Fibroblast of mammary gland (primary cell): ENCODE measurements at regions not wholly inside any gene's neighbourhood (a gene's known extent, or its start where the extent isn't known, plus 50 kb on each side); places are given as distances from the start of the nearest gene placed in this dataset.
A peak's percentile ranks its signal among the peaks of the same experiment; 100 is the strongest.

Source experiments
- DNase-seq: peaks from one replicate; pipeline ENCODE4 v3.0.0-alpha.2; 2010; ENCODE audit warnings: low read depth
- H3K4me3 ChIP-seq: 2 replicates; pipeline ENCODE4 v1.5.1; 2011; ENCODE audit warnings: low read depth, mild to moderate bottlenecking, low read length, moderate library complexity; ENCODE audit not compliant: control insufficient read depth
- TF ChIP-seq, protein P1 (sequence below): conservative IDR thresholded peaks from 2 replicates; pipeline ENCODE4 v1.5.1; 2011; ENCODE audit warnings: low read depth, low read length, inconsistent platforms; ENCODE audit not compliant: control insufficient read depth, insufficient read depth

DNA sequence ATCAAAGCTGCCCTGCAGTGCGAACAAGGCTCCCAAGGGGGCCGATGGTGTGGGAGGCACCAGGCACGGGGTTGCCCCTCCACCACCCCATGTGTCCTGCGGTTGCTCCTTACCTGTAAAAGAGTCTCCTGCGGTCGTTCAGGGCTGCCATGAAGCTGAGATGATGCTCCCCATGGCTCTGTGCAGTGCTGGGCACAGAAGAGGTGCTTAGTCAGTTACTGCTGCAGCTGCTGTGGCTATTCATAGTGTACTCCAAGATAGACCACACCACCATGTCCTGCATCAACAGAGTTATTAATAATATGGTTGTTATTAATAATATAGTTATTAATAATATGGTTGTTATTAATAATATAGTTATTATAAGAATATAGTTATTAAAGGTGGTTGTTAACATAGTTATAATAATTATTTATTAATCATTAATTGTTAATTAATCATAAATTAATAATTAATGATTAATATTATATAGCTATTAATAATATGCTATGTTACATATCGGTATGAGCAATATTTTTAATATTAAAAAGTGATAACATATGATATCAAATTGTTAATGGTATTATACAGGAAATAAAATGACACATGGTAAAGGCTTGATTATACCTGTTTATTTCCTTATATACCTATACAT is 97.0 kb upstream of the PFKP start:
- DNase-seq: no peak
- TF ChIP-seq, protein P1, sequence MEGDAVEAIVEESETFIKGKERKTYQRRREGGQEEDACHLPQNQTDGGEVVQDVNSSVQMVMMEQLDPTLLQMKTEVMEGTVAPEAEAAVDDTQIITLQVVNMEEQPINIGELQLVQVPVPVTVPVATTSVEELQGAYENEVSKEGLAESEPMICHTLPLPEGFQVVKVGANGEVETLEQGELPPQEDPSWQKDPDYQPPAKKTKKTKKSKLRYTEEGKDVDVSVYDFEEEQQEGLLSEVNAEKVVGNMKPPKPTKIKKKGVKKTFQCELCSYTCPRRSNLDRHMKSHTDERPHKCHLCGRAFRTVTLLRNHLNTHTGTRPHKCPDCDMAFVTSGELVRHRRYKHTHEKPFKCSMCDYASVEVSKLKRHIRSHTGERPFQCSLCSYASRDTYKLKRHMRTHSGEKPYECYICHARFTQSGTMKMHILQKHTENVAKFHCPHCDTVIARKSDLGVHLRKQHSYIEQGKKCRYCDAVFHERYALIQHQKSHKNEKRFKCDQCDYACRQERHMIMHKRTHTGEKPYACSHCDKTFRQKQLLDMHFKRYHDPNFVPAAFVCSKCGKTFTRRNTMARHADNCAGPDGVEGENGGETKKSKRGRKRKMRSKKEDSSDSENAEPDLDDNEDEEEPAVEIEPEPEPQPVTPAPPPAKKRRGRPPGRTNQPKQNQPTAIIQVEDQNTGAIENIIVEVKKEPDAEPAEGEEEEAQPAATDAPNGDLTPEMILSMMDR: no peak
- no peak overlapping the region for H3K4me3 ChIP-seq

DNA sequence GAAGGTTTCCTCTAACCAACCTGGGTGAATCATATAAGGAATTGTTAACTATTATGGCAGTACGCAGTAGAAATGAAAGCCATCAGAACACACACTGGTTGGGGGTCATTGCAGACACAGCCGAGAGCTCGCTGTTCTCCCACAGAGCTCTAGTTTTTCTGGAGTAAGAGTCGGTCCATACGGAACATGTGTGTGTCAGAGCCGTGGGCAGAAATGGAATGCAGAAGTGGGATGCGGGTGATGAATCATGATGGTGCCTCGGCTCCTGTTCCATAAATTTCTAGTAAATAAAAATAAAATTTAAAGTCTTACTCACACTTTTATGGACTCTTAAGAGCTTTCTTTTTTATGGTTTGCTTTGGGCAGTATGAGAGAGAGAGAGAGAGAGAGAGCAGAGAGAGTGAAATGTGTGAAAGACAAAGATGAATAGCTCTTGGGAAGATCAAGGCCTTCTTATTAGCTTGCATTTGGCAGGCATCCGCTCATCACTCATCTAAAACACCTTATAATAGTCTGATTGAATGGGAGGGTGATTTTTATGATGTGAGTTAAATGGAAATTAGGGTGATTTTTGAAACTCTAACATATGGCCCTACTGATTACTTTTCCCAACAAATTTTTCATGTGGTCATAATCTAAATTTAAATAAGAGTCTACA is 98.8 kb upstream of the PFKP start:
- TF ChIP-seq, protein P1: no peak
- DNase-seq: peak; percentile 82
- no peak overlapping the region for H3K4me3 ChIP-seq

- TF ChIP-seq, protein P1: no peak
- DNase-seq: no peak
- H3K4me3 ChIP-seq: no peak overlapping the region
Observed at GRCh38 chr10:2966134-2966533, 101.2 kb upstream of the PFKP start.

DNA sequence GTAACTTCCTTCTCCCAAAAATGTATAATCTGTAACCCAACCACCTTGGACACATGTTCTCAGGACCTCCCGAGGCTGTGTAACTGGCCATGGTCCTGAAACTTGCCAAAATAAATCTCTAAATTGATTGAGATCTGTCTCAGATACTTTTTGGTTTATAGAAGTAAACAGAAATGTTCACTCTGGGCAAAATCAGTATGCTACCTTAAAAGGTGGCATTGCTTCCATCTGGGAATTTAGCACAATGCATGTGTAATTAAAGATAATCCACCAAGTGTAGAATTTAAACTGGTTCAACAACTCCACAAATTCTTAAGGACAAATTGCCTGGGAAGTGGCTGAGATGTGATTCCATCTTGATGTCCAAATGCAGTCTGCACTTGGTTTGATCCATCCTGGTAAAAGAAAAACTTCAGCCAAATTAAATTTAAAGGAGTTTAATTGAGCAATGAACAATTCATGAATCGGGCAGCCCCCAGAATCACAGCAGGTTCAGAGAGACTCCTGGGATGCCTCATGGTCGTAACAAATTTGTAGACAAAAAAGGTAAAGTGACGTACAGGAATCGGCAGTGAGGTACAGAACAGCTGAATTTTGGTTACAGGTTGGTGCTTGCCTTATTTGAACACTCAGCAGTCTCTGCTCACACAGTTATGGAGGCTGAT is 102.6 kb upstream of the PFKP start:
- TF ChIP-seq, protein P1: no peak
- no peak for DNase-seq
- H3K4me3 ChIP-seq: no peak overlapping the region

GRCh38 chr10:2963889-2964631 is 103.3 kb upstream of the PFKP start:
- TF ChIP-seq, protein P1: no peak
- DNase-seq: no peak
- H3K4me3 ChIP-seq: no peak overlapping the region

DNA sequence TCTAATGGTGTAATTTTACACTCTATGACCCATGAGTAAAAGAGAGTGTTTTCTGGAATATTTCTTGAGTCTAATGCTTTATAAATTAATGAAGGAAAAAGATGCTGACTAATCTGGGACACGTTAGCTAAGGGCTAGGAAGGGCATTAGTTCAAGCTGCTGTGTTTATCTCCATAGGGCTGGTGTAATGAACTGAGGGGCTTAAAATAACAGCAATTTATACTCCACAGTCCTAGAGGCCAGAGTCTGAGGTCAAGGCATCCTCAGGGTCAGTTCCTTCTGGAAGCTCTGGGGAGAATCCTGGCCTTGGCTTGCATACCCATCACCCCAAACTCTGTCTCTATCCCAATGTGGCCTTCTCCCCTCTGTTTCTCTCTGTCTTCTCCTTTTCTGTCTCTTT is 105.2 kb upstream of the PFKP start:
- DNase-seq: no peak
- TF ChIP-seq, protein P1: no peak

More for the DNA sequence above, 105.2 kb upstream of the PFKP start:
- no peak overlapping the region for H3K4me3 ChIP-seq
